GM20431 (cell line): ENCODE measurements at regions not wholly inside any gene's neighbourhood (a gene's known extent, or its start where the extent isn't known, plus 50 kb on each side); places are given as distances from the start of the nearest gene placed in this dataset.
"Not testable (repeated sequence)": the region's sequence is repeated elsewhere in the genome, so short reads cannot be mapped to it uniquely, and the experiment has no call there.

ENCODE experiments used
- in situ Hi-C: fragments of 300-500 bp; cut with MseI, MboI; formaldehyde crosslinking; loops from one replicate; pipeline ENCODE4 v1.15.0; 2020; ENCODE audit warnings: low sequenced_read_pairs; ENCODE audit not compliant: unreplicated experiment

- in situ Hi-C loops = not testable (repeated sequence)
These were observed 52.3 kb downstream of the SEPTIN7 start for GRCh38 chr7:35853194-35853593.

- in situ Hi-C loops = no loop called here
These were observed 53.5 kb downstream of the SEPTIN7 start for GRCh38 chr7:35854311-35854710.

GRCh38 chr7:35856175-35856574 is 55.3 kb downstream of the SEPTIN7 start:
- in situ Hi-C loops = no loop called here

DNA sequence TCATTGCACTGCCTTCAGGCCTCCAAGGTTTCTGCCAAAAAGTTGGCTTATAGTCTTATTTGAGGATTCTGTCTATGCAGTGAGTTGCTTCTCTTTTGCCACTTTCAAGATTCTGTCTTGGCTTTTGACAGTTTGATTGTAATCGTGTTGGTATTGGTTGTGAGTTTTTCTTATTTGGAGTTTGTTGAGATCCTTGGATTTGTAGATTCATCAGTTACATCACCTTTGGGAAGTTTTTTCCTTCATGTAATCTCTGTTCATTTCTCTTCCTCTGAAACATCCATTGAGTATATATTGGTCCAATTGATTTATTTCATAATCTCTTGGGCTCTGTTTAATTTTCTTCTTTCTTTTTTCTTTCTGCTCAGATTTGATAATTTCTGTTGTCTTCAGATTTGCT is 59.8 kb downstream of the SEPTIN7 start:
- in situ Hi-C loops = no loop called here

DNA sequence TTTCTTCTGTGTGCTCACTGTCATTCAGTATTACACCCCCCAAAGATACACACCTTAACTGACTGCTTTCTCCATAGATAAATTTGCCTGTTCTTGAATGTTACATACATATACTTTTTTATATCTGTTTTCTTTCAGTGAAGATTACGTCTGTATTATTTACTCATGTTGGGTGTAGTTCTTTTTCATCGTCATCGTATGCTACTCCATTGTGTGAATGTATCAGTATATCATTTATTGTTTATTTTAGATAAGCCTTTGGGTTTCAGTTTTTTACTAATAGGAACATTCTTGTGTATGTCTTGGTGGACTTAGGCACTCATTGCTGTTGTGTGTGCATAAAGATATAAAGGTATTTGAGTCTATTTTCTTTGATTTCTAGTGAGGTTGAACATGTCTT is 64.4 kb downstream of the SEPTIN7 start:
- in situ Hi-C loops = no loop called here

DNA sequence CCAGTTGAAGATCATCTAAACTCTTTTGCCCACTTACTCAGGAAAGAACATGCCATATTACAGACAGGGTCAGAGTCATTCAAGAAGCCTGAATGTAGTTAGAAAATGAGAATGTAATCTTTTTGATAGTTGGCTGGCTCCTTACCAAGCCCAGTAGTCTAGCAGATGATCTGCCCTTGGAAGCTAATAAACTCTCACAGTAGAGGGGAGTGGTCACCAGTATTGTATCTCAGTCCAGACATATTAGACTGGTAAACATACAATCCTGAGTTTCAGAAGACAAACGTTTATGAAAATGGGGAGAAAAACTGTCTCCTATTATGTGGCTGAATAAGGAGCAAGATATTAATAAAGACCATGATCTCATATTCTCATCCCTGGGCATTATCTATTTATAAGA is 65.3 kb downstream of the SEPTIN7 start:
- in situ Hi-C loops = no loop called here

- in situ Hi-C loops = not testable (repeated sequence)
These were observed 68.3 kb downstream of the SEPTIN7 start for GRCh38 chr7:35869117-35869516.

- in situ Hi-C loops = no loop called here
These were observed 69.0 kb downstream of the SEPTIN7 start for GRCh38 chr7:35869810-35870209.

- in situ Hi-C loops = no loop called here
These were observed 71.0 kb downstream of the SEPTIN7 start for GRCh38 chr7:35871856-35872255.

DNA sequence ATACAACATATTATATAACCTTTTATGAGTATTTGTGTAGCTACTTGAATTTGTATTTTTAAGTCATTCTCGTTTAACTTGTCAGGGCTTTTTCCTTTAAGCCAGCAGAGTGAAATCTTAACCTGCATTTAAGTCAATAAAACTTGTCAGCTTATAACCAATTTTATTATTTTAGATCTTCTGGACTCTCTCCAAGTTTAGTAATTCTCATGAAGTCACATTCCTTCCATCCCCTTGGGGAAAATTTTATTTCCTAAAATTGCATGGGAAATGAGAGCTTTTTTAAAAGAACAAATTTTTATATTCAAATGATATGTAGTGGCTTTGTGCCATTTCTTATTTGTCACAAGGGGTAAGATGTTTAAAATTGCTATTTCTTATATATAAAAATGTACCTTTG is 74.0 kb downstream of the SEPTIN7 start:
- in situ Hi-C loops = no loop called here

DNA sequence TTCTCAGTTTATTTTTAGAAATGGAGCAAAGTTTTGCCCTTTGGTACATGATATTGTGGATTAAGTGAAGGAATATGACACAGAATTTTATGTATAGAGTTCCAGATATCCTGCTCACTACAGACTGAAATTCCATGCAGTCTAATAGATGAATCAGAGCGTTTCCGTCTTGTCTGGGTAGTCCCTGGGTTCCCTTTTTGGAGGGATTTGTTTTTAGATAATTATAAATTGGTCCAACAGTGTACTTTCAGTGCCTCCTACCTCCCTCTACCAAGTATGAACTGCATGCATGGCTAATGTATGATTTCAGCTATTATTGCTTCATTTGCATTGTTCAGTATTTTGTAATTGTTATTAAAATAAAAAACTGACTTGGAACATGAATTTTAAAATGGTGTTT is 74.4 kb downstream of the SEPTIN7 start:
- in situ Hi-C loops = no loop called here

DNA sequence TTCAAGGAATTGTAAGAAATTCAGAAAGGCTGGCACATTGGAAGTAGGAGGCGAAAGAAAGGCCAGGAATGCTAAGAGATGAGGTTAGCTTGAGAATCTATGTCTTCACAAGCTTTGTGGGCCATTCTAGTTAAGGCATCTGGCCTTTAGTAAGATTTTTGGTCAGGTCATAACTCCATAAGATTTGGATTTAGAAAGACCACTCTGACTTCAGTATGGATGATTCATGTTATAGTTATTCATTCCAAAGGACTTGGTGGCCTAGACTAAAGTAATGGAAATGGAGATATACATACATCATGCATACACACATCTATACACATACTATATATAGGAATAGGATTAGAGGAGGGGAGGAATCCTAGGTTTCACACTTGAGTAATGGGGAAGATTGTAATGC is 77.5 kb downstream of the SEPTIN7 start:
- in situ Hi-C loops = no loop called here

DNA sequence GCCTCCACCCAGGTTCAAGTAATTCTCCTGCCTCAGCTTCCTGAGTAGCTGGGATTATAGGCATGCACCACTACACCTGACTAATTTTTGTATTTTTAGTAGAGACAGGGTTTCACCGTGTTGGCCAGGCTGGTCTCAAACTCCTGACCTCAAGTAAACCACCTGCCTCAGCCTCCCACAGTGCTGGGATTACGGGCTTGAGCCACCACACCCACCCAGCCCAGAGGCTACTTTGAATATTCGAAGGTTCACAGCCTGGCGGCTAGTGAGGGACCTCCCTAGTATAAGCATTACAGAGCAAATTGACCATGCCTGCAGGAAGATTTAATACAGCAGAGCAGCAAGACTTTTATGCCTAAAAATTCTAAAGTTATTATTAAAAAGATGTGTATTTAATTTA is 86.6 kb downstream of the SEPTIN7 start:
- in situ Hi-C loops = not testable (repeated sequence)

GRCh38 chr7:35889001-35889400 is 88.1 kb downstream of the SEPTIN7 start:
- in situ Hi-C loops = no loop called here

- in situ Hi-C loops = no loop called here
These were observed 89.0 kb downstream of the SEPTIN7 start for GRCh38 chr7:35889870-35890269.

- in situ Hi-C loops = no loop called here
These were observed 90.4 kb downstream of the SEPTIN7 start for GRCh38 chr7:35891004-35891830.

DNA sequence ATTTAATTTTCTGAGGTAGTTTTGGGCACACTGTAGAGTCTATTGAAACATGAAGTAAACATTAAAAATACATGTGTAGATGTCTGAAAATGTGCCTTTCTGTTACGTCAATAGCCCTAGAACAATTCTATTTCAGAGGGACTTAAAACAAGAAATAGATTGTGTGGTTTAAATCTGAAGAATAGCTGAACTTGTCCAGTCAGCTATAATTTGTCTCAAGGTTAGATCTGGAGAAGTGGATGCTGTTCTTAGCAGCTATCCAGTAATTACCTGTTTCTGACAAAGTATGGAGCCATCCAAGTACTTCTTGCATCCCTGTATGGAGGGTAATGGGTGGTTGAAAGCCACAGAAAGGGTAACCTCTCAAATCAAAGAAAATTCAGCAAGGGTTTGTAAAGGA is 92.8 kb downstream of the SEPTIN7 start:
- in situ Hi-C loops = no loop called here

GRCh38 chr7:35894721-35895120 is 93.9 kb downstream of the SEPTIN7 start:
- in situ Hi-C loops = no loop called here

DNA sequence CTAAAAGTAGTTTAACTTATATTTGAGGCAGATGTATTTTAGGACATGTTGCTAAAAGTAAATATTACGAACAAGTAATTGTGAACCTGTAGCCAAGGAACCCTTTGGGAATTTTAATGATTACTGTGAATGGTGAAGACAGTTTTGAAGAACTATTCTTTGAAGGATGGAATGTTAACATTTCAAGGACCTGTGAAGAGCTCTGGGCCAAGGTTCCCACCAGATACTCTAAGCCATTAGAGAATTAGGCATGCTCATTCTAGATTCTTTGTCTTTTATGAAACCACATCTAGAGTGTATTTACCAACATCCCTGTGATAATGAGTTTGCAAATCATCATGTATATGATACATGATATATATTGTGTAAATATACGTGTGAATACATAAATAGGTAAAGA is 99.8 kb downstream of the SEPTIN7 start:
- in situ Hi-C loops = loop anchor here (10.0 kb wide), 1 partner anchor 196 kb away; no protein-coding TSS in a partner anchor

DNA sequence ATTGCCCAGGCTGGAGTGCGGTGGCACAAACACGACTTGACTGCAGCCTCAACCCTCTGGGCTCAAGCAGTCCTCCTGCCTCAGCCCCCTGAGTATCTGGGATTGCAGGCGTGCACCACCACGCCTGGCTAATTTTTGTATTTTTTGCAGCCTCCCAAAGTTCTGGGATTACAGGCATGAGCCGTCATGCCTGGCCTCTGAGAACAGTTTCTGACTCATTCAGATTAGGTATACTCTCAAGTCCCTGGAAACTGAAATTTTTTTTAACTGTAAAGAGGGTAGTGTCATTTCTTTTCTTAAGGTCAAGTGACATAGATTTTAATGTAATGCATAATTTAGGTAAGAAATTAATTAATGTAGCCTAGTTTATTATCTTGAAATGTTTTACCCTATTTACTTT is 104.7 kb downstream of the SEPTIN7 start:
- in situ Hi-C loops = loop anchor here (10.0 kb wide), 1 partner anchor 201 kb away; no protein-coding TSS in a partner anchor

DNA sequence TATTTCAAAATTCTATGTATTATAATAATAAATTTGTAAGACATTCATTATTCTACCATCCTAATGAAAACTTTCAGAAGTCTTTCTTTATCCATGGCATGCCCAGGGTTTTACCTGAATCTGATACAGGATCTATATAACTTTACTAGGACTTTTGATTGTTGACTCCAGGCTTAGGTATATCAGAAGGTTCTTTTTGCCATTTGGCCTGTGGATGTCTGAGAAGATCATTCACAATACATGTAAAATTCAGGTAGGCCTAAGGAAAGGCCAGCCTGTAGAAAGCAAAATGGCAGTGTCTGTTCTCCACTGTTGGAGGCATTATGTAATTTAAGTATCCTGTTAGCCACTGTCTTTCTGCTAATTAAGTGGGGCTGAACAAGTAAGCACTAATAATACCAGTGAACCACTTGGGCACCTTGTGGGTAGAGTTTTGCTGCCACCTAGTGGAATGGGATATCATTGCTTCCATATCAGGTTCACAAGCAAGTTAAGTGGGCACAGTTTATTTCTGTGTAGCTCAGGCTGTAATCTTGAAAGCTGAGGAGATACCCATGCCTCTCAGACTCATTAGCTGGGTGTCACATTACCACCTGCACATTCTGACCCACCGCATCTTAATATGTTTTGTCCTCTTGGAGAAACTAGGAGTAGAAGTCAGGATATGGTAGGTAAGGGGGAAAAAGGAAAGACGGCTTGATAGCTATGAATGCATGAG is 105.5 kb downstream of the SEPTIN7 start:
- in situ Hi-C loops = loop anchor here (10.0 kb wide), 1 partner anchor 202 kb away; no protein-coding TSS in a partner anchor
